OCI-M1 (cell line): ENCODE measurements at regions not wholly inside any gene's neighbourhood (a gene's known extent, or its start where the extent isn't known, plus 50 kb on each side); places are given as distances from the start of the nearest gene placed in this dataset.

Experiments used
- DNase-seq: peaks from one replicate; lab custom pipeline; 2025; lab: John Stamatoyannopoulos, UW

- DNase-seq = no peak
These were observed 114.2 kb upstream of the EEA1 start for GRCh38 chr12:93043192-93043876.

GRCh38 chr12:93043877-93044209 lies 114.7 kb upstream of the EEA1 start:
- DNase-seq = peak; percentile 53

- no peak for DNase-seq
These were observed 118.0 kb upstream of the EEA1 start for GRCh38 chr12:93047118-93047517.

- DNase-seq = no peak
These were observed 119.6 kb upstream of the EEA1 start for GRCh38 chr12:93048656-93049055.

GRCh38 chr12:93050026-93050747 lies 121.1 kb upstream of the EEA1 start:
- no peak for DNase-seq

- DNase-seq = no peak
These were observed 121.6 kb upstream of the EEA1 start for GRCh38 chr12:93050748-93051081.

- DNase-seq = no peak
These were observed 124.9 kb upstream of the EEA1 start for GRCh38 chr12:93054021-93054420.

GRCh38 chr12:93055221-93055620 lies 126.1 kb upstream of the EEA1 start:
- DNase-seq = no peak

- no peak for DNase-seq
These were observed 128.0 kb upstream of the EEA1 start for GRCh38 chr12:93056971-93057535.

GRCh38 chr12:93058280-93058679 lies 129.2 kb upstream of the EEA1 start:
- no peak for DNase-seq

GRCh38 chr12:93059288-93059687 lies 130.2 kb upstream of the EEA1 start:
- no peak for DNase-seq

- peak; percentile 28 for DNase-seq
These were observed 131.0 kb upstream of the EEA1 start for GRCh38 chr12:93059925-93060665.

GRCh38 chr12:93060666-93061472 lies 131.8 kb upstream of the EEA1 start:
- peak; percentile 20 for DNase-seq

- no peak for DNase-seq
These were observed 132.7 kb upstream of the EEA1 start for GRCh38 chr12:93061473-93062419.

- no peak for DNase-seq
These were observed 136.8 kb upstream of the EEA1 start for GRCh38 chr12:93065896-93066295.

- DNase-seq = no peak
These were observed 143.2 kb upstream of the EEA1 start for GRCh38 chr12:93072340-93072739.

- no peak for DNase-seq
These were observed 144.2 kb upstream of the EEA1 start for GRCh38 chr12:93073324-93073723.

GRCh38 chr12:93078059-93078458 lies 149.0 kb upstream of the EEA1 start:
- no peak for DNase-seq

- no peak for DNase-seq
These were observed 149.5 kb upstream of the EEA1 start for GRCh38 chr12:93078577-93078976.

- no peak for DNase-seq
These were observed 150.2 kb upstream of the EEA1 start for GRCh38 chr12:93079271-93079670.

GRCh38 chr12:93079976-93080375 lies 150.9 kb upstream of the EEA1 start:
- no peak for DNase-seq
